HK-2 (cell line): ENCODE measurements at regions not wholly inside any gene's neighbourhood (a gene's known extent, or its start where the extent isn't known, plus 50 kb on each side); places are given as distances from the start of the nearest gene placed in this dataset.

Source experiments
- DNase-seq: peaks from one replicate; pipeline ENCODE4 v3.0.0-alpha.2; 2018; ENCODE audit not compliant: unreplicated experiment

- DNase-seq, result no peak
Measured at GRCh38 chr20:7080472-7080871, 313.0 kb downstream of the BMP2 start.

GRCh38 chr20:7085467-7085866 lies 318.0 kb downstream of the BMP2 start:
- no peak for DNase-seq

- no peak for DNase-seq
Measured at GRCh38 chr20:7087803-7088202, 320.3 kb downstream of the BMP2 start.

GRCh38 chr20:7090001-7090400 lies 322.5 kb downstream of the BMP2 start:
- no peak for DNase-seq

GRCh38 chr20:7090811-7091210 lies 323.3 kb downstream of the BMP2 start:
- DNase-seq, result no peak

- no peak for DNase-seq
Measured at GRCh38 chr20:7091655-7092054, 324.2 kb downstream of the BMP2 start.

DNA sequence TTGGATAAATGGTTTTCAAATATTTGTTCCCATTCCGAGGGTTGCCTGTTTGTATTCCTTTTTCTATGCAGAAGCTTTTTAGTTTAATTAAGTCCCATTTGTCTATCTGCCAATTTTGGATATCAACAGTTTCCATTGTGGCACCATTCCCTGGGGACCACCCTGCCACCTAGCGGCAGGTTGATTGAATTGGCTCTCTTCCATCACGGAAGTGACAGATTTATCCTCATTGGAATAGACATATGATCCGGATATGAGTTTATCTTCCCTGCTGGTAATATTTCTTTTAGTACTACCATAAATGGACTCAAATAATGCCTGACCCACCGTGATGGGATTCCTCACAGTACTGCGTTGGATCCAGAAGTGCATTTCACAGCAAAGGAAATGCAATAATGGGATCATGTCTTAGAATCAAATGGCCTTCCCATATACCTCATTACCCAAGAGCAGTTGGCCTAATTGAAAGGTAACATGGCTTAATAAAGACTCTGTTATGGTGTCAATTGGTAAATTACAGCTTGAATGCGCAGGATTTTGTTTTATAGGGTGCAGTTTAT lies 327.0 kb downstream of the BMP2 start:
- DNase-seq, result peak; percentile 63

- DNase-seq, result no peak
Measured at GRCh38 chr20:7106910-7107309, 339.4 kb downstream of the BMP2 start.

GRCh38 chr20:7108929-7109328 lies 341.4 kb downstream of the BMP2 start:
- DNase-seq, result no peak

- DNase-seq, result peak; percentile 45
Measured at GRCh38 chr20:7113577-7114466, 346.3 kb downstream of the BMP2 start.

DNA sequence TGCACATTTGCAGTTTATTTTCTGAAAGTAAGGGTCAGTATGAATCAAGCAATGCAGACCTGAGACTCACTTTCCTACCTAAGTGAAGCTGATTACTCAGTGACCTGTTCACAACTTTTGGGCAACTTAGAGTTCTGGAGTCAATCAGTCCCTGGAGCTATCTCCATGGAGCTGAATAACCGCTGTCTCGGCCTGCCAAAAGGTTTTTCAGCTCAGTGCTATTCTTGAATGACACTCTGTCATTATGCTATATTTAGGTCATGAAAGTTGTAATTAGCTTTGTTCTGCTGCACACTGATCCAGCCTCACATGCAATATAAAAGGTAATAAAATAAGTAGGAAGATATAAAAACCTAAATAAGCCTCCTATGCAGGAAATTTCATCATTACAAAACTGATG lies 356.0 kb downstream of the BMP2 start:
- no peak for DNase-seq

DNA sequence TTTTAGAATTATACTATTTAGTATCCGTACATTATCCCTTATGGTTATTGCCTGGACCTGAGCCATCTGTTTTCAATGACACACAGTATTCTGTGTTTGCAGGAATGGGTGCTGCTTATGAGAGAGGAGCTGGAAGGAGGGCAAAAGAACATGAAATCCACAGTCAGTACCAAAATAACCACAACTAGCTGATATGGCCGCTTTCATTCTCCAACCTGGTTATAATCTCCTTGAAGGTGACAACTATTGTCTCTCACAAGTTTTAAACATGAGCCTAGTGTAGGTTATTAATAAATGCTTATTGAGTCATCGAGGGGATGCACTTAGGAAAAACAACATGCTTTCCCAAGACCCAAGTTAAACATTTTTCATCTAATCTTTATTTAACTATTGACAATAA lies 356.6 kb downstream of the BMP2 start:
- DNase-seq, result no peak

GRCh38 chr20:7136886-7137285 lies 369.4 kb downstream of the BMP2 start:
- DNase-seq, result no peak

- no peak for DNase-seq
Measured at GRCh38 chr20:7137395-7138151, 370.1 kb downstream of the BMP2 start.

- DNase-seq, result no peak
Measured at GRCh38 chr20:7144464-7144863, 377.0 kb downstream of the BMP2 start.

DNA sequence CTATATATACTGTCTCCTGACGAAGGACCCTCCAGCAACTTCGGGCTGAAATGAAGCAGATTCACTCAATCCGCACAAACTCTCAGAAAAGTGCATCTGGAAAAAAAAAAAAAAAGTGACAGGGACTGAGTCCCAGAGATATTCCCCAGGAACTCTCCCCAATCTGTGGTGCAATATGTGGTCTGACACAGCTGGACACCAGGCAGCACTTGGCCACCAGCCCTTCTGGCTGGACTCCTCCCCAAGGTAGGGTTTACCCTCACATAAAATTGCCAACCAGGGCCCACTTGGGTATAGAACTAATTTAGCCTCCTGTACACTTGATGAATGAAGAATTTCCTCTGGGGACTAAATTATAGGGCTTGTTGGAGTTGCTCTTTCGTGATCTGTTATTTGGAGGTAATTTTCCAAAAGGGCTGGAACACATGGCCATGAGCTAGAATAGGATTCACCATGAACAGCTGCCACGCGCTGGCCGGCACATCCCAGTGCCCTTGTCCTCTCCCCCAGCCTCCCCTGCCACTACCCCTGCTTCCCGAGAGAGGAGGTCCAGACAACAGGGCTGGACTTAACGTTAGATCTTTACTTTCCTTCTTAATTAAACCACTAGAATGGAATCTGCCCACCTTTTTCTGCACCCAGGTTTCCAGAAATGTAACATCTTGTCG lies 379.2 kb downstream of the BMP2 start:
- no peak for DNase-seq

GRCh38 chr20:7147220-7147601 lies 379.7 kb downstream of the BMP2 start:
- DNase-seq, result no peak

- no peak for DNase-seq
Measured at GRCh38 chr20:7151676-7152470, 384.4 kb downstream of the BMP2 start.

DNA sequence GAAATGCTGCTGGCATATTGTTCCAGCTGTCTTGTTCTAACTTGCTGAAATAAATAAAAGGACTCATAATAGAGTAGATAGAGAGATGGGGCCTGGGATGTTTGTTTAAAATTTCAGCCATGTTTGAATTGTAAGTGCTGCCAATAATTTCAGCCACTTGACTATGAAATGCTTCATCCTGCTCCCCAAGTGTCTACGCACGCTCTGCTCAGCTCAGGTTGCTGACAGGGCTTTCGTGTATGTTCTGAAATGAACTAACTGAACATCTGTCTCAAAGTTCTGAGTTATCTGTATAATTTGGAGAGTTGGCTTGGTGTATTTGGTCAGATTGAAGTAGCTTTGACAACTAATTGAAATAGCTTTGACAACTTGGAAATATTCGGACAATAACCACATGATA lies 387.8 kb downstream of the BMP2 start:
- DNase-seq, result no peak

DNA sequence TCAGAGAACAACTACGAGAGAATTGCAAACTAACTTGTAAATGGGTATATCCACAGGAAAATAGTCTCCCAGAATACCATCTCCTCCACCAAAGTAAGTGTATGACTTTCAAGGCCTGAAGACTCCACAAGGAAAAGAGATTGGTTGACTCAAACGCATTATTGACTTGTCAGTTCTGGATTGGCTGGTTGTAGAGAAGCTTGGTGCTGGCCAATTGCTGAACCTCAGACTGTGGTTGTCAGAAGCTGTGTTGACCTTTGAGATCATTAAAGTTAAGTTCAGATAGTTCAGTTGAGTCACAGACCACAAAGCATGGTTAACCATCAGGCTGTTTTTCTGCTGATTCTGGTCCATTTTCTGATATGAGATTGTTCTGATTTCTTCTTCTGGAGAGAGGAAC lies 388.3 kb downstream of the BMP2 start:
- no peak for DNase-seq

GRCh38 chr20:7159903-7160302 lies 392.4 kb downstream of the BMP2 start:
- DNase-seq, result no peak
